C4-2B (cell line): ENCODE measurements at regions not wholly inside any gene's neighbourhood (a gene's known extent, or its start where the extent isn't known, plus 50 kb on each side); places are given as distances from the start of the nearest gene placed in this dataset.
"Not testable (repeated sequence)": the region's sequence is repeated elsewhere in the genome, so short reads cannot be mapped to it uniquely, and the experiment has no call there.

Experiments
- H3K27ac ChIP-seq: fragments of 450-650 bp; 2 replicates; pipeline ENCODE4 v1.5.1; 2017
- TF ChIP-seq, protein P1 (sequence below): fragments of 450-650 bp; conservative IDR thresholded peaks from 2 replicates; pipeline ENCODE4 v1.5.1; 2017; ENCODE audit warnings: mild to moderate bottlenecking

DNA sequence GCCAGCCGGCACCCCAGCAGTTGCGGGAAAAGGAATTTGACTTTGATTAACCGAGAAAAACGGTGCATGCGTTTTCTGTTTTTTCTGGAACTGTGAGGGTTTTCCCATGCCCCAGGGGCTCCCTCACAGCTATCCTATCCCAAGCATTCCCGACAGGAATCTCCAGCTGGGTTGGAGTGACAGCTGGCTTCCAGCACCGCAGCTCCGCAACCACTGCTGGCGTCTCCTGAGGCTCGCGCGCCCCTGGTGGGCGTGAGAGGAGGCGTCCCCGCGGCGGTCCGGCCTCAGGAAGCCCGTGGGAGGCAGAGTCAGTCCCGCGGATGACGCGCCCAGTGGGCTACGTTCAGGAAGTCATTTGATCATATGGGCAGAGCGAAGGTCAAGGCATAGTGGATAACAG lies 623.2 kb downstream of the SPATA31A6 start:
- TF ChIP-seq, protein P1, sequence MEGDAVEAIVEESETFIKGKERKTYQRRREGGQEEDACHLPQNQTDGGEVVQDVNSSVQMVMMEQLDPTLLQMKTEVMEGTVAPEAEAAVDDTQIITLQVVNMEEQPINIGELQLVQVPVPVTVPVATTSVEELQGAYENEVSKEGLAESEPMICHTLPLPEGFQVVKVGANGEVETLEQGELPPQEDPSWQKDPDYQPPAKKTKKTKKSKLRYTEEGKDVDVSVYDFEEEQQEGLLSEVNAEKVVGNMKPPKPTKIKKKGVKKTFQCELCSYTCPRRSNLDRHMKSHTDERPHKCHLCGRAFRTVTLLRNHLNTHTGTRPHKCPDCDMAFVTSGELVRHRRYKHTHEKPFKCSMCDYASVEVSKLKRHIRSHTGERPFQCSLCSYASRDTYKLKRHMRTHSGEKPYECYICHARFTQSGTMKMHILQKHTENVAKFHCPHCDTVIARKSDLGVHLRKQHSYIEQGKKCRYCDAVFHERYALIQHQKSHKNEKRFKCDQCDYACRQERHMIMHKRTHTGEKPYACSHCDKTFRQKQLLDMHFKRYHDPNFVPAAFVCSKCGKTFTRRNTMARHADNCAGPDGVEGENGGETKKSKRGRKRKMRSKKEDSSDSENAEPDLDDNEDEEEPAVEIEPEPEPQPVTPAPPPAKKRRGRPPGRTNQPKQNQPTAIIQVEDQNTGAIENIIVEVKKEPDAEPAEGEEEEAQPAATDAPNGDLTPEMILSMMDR: peak; percentile 39
- not testable (repeated sequence) for H3K27ac ChIP-seq

DNA sequence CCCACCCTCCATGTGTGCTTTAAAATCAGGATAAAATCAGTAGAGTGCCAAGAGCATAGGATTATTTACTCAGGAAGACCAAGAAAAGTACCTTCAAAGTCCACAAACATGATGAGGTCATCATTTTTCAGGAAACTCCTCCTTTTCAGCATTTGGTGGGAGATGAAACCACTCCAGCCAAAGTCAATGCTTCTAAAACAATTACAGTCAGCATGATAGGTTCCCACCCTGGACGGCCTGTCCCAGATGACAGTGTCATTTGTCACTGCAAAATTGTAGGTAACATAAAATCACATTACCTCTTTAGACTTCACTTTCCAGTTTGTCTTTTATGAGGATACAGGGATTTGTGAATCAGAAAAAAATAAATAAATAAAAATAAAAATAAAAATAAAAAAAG lies 638.0 kb downstream of the SPATA31A6 start:
- H3K27ac ChIP-seq: not testable (repeated sequence)

DNA sequence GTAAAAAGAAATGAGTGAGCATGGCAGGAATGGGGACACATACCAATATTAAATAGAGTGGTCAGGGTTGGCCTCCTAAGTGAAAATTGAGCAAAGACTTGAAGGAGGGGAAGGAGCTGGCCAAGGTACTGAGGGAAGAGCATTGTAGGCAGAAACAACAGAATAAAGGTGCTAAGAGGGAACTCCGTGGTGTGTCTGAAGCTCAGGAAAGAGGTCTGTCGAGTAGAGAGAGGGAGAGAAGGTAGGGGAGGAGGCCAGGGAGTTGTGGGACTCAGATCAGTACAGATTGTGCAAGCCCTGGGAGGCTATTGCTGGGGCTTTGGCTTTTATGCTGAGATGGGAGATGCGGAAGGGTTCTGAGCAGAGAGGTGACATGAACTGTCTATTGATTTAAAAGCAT lies 664.7 kb downstream of the SPATA31A6 start:
- not testable (repeated sequence) for H3K27ac ChIP-seq

DNA sequence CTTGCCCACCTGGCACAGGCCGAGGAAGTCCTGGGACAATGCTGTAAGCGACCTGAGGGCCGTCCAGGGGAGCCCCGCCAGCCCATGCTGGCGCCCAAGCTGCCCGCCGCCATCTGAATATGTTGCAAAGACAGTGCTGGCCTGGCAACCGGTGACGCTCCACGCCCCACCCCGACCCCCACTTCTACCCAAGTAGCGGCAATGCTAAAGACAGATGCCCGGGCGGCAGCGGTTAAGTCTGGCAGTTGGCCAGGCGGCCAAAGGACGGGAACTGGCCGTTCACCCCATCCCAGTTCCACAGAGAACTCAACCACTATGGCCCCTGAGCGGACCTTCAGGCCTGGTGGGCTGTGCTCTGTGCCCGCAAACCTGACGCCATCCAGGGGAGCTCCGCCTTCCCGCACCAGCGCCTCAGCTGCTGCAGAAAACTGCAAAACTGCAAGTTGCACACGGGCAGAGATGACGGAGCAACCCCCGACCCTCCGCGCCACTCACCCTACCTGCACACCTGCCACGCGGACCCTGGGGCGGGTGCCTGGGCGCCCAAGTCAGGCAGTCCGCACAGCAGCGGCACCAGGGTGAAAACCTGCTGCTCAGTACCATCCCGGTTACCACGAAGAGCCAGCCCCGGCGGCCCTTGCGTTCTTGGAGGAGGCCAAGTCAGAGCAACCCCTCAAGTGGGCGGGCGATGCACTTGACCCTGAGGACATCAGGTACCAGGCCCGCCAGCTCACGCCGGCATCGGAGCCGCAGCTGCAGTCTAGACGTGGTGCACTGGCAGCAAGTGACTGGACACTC lies 667.6 kb downstream of the SPATA31A6 start:
- H3K27ac ChIP-seq: not testable (repeated sequence)

DNA sequence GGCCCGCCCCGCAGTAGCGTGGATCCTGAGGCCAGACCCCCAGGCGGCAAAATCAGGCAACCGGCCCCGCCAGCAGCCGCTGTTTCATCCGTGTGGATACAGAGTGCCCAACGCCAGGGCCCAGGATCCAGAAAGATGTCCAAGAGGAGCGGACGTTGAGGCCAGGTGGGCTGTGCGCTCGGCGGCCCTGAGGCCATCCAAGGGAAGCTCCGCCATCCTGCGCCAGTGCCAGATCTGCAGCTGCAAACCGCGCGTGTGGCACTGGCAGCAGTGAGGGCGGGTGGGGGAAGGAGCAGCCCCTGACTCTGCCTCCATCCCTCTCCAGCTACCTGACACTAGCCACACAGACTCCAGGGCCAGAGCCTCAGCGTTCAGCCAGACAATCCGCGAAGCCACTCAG lies 668.2 kb downstream of the SPATA31A6 start:
- peak overlapping the region; percentile 30; the same call in 1 of the 2 replicates for H3K27ac ChIP-seq

DNA sequence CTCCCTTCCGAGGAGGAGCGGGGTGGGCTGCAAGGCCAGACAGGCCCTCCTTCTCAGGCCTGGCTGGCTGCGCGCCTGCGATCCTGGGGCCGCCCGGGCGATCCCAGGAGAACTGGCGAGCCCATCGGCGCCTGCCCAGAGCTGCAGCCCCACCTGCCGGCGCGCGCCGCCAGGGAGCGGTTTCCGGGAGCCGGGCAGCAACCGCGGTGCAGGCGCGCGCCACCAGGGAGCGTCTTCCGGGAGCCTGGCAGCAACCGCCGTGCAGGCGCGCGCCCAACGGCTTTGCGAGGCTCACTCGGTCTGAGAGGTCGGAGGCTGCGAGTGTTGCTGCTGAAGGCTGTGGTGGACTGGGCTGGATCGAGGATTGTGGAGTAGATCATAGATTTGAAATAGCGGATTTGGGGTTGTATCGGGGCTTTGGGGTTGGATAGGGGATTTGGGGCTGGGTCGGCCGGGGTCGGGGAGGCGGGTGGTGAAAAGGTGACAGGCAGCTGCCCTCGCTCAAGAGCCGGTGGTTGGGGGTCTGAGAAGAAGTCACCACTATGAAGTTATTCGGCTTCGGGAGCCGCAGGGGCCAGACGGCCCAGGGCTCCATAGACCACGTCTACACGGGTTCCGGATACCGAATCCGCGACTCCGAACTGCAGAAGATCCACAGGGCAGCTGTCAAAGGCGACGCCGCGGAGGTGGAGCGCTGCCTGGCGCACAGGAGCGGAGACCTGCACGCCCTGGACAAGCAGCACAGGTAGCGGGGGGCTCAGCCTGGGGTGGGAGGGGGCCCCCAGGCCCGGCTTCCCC lies 668.9 kb downstream of the SPATA31A6 start:
- TF ChIP-seq, protein P1: peak; percentile 81
- H3K27ac ChIP-seq: peak overlapping the region; percentile 30

DNA sequence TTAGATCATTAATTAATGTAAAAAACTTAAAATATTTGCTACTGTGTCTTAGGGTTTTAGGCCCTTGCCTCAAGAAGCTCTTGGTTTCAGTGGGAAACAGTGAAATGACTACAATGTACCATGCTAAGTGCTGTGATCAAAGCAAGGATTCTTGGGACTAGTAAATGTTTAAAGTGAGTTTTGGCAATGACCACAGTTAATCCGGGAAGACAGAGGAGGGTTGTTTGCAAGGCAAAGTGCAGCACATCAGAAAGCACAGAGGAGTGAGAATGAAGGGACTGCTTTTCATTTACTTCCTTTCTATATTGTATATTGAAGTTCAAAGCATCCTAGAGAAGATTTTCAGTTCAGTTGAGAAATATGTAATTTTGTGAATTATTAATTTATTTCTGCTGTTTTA lies 676.7 kb downstream of the SPATA31A6 start:
- H3K27ac ChIP-seq: not testable (repeated sequence)

DNA sequence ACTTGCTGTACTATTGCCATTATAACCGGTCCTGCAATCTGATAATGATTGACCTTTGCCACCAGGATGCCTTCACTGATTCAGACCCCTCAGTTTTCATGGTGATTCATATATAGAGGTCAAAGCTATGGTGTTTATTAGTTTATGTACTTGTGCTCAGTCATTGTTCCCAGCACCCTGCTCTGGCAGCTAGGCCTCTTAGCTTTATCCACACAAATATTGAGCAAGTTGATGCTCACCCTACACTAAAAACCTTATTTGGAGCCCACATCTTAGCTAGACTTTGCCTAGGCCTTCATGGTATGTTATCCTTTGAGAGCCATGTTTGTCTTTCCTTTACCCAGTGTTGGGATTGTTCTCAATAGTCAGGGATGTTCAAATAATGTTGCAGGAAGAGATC lies 679.0 kb downstream of the SPATA31A6 start:
- H3K27ac ChIP-seq: not testable (repeated sequence)
